ENCODE measurements at regions not wholly inside any gene's neighbourhood (a gene's known extent, or its start where the extent isn't known, plus 50 kb on each side); places are given as distances from the start of the nearest gene placed in this dataset.
A peak's percentile ranks its signal among the peaks of the same experiment; 100 is the strongest.

DNA sequence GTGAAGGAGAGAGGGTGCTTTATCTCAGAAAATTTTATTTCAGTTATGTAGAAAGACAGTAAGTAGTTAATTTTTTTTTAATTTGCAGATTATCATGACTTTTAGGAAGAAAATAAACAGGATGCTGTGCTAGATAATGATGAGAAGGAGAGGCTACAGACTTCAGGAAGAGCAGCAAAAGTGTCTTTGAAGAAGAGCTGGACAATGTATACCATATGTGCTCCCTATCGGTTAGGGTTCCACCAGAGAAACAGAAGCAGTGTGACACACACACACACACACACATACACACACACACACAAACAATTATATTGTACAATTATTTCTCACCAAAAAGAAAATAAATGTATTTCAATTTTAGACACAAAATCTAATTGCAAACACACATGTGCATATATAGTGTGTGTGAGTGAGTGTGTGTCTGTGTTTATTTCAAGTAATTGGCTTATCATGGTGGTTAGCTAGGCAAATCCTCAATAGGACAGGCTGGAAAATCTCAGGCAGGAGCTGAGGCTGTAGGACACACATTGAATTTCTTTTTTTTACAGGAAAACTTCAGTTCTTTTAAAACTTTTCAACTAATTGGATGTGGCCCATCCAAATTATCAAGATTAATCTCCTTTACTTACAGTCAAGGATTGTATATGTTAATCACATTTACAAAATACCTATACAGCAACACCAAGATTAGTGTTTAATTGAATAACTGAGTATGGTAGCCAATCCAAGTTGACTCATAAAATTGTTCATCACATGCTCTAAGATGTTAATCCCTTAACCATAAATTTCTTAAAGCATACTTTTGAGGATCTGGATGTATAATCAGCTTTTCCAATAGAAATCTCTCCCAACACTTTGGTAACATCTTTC, 235.8 kb upstream of the DCN start:
- no peak for DNase-seq

DNA sequence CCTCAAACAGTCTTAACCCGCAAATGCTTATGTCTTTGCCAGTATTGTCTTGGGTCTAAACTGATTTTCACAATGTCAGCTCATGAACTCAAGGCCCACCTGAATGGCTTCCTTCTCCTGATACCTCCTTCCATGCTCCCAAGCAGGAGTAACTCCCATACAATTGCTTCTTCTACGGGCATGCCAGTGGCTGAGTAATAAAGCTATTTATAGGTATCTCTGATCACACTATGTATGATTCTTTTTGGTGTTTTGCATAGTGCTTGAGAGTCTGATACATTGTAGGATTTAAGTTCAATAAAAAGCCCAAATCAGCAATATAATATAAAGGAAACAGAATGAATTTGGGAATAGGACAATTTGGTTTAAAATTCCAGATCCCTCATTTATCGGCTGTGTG, 235.0 kb upstream of the DCN start:
- no peak for DNase-seq

DNA sequence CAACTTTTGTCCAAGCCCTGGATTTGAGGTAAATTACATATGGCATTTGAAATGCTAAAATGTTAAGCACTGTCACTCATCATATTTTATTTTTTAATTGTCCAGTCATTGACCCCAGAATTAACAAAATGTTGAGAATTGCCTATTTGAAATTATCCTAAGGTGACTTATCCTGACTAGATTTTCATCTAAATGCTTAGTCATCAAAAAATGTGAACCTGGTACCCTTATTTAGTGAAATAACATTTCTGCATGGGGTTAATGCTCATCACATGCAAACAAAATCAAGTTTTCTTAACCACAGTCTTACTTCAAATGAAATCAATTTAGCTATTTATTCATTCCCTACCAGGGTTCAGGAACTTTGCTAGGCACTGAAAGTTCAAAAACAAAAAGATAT, 232.0 kb upstream of the DCN start:
- no peak for DNase-seq

DNA sequence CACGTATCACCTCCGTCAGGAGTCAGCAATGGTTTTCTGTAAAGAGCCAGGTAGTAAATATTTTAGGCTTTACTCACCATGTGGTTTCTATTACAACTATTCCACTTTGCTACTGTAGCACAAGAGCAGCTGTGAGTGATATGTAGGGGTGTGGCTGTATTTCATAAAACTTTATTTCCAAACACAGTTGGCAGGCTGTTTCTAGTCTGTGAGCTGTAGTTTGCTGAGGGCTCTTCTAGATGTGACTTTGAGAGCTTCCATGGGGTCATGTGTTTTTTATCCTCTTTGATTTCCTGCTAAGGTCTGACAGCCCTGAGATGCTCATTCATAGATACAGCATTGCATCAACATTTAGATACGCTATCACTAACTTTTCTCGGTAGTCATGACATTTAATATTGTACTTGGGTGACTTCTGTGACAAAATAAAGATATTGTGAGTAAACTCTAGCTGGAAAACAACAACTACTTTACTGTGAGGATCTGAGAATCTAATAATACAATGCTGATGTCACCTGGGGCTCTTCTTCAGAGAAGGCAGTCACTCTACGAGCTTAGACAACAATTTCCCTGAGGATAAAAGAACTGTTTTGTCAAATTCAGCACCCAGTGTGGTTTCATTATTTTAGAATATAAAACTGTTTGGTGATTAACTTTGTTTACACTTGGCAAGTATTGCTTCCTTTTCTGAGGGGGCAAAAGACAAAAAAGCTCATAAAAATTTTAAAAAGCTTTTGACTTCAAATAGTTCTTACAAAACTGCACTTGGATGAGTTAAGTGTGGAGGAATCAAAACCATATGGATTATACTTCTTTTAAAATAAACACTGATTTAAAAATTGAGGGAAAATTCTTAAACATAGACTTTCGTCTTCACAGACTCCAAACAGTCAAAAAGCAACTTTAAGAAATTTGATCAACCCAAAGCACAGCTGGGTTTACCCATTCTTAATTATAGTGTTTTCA, 231.2 kb upstream of the DCN start:
- DNase-seq, result peak; percentile 40

DNA sequence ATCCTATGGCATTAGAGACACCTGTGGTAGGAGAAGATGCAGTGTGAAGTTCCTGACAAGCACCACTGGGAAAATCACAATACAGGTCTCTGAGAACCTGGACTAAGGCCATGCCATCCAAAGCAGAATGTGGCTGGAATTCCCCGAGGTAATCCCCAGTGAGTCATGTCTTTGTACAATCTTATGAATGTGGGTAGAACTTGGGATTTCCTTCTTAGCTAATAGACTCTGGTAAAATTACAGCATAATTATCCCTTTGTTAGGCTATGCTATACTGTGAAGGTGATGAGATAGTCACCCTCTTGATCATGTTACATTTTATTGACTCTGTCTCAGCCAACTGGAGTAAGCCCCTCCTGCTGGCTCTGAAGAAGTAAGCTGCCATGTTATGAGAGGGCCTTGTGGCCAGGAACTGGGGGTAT, 224.3 kb upstream of the DCN start:
- no peak for DNase-seq

DNA sequence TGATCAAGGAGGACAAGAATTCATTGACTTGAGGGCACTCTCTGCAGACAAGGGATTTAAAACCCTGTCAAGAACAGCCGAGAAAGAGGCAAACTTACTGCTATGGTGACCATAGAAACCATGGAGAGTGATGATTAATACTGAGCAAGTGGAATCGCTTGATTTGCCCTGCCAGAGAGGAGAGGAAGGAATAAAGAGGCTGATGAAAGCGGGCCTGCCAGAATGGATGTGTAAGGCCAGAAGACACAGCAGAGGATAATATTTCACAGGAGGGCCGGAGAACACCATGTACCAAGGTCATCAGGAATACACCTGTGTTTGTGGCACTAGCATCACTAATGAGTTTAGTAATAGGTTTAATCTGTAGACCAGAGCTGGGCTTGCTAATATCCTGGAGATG, 221.8 kb upstream of the DCN start:
- DNase-seq, result no peak

DNA sequence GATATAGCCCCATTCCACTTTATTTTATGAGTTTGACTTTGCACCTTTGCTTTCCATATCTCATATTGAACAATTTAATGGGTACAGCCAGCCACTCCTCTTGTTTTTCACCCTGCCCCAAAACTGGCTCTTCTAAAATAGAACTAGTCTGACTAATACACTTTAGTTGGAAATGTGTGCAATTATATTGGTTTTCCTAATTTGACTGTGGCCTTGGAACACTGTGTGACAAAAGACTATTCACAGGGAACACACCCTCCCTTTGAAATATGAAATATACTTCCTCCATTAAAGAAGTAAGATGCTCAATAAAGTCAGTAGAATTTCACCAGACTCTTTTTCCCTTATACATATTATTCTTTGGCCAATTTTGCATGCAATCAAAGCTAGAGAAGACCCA, 218.6 kb upstream of the DCN start:
- DNase-seq, result no peak

DNA sequence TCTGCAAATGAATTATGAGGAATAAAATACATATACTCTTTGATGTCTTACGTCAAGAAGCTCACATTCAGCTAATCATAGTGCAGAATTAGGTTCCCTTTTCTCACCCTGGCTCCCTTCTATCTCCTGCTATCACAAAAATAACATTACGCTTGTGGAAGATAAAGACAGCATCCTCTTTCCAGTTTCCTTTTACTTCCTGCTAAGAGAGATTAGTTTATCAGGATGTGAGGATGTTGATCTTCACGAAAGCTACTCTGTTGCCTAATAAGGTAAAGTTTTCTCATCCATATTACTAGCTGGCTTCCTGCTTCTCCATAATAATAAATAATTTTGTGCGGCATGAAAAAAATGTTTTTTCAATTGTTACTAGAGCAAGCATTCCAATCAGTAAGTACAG, 217.7 kb upstream of the DCN start:
- no peak for DNase-seq

DNA sequence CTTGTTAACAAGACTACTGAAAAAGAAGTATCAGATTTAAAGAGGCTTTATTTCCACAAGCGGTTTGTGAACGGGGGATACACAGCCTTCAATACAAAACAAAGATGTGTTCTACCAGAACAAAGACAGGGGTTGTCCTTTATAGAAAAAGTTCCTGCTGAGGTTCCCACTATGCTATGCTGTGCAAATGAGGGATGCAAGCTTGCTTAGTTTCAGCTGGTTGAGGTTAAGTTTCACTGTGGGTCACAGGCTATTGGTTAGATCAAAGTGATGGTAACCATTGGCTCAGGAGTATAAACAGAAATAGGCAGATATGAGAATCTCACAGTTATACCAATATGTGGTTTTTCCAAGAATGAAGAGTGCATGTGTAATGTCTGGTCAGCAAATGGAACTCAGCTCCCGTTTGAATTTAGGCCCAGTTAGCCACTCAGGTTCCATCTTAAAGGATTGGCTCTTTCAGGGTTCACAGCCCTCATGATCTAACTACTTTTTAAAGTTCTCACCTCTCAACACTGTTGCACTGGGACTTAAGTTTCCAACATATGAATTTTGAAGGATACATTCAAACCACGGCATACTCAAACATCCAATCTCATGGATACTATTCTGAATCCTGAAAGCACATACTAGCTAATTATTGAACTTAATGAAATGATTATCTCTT, 215.4 kb upstream of the DCN start:
- DNase-seq, result no peak

DNA sequence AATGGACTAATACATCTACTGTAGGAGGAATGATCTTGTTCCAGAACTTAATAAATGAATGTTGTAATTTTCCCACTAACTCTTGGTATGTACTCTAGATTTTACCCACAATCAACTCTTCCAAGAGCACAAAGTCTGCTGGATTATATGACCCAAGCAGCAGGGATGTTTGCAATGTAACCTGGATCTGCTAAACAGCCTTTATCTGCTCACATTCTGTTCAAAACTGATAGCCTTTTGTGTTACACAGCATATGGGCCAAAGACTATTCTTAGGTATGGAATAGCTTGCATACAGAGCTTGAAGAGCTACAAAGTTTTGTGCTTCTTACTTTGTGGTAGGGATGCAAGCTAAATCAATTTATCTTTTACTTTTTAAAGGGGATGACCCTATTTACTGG, 213.7 kb upstream of the DCN start:
- no peak for DNase-seq

DNA sequence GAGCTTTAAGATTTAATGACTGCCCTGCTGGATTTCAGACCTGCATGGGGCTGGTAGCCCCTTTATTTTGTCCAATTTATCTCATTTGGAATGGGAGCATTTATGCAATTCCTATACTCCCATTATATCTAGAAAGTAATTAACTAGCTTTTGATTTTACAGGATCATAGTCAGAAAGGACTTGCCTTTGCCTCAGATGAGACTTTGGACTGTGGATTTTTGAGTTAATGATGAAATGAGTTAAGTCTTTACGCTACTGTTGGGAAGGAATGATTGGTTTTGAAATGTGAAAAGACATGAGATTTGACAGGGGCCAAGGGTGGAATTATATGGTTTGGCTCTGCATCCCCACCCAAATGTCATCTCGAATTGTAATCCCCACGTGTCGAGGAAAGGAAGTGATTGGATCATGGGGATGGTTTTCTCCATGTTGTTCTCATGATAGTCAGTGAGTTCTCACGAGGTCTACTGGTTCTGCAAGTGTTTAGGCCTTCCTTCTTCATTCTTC, 213.1 kb upstream of the DCN start:
- no peak for DNase-seq

DNA sequence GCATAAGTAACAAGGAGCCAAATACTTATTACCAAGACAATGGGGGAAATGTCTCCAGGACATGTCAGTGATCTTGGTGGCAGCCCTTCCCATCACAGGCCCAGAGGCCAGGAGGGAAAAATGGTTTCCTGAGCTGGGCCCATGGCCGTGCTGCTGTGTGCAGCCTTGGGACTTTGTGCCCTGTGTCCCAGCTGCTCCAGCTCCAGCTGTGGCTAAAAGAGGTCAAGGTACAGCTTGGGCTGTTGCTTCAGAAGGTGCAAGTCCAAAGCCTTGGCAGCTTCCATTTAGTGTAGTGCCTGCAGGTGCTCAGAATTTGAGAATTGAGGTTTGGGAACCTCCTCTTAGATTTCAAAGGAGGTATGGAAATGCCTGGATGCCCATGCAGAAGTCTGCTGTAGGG, 212.3 kb upstream of the DCN start:
- DNase-seq, result no peak

DNA sequence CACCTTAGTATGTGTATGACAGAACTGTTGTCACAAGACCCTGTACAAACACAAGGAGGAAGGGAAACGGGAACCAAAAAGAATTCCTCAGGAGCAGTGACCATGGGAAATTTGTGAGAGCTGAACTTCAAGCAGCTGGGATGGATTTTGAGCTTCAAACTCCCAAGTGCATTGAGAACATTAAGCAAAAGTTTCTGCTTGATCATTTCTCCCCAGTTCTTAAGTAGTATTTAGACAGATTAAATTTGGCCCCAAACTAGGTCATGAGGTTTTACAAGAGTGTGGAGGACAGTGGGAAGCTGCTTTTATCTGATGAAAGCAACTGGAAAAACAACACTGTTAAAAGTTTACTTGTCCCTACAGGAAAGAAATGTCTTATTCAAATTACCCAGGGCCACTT, 206.0 kb upstream of the DCN start:
- DNase-seq, result peak; percentile 66

DNA sequence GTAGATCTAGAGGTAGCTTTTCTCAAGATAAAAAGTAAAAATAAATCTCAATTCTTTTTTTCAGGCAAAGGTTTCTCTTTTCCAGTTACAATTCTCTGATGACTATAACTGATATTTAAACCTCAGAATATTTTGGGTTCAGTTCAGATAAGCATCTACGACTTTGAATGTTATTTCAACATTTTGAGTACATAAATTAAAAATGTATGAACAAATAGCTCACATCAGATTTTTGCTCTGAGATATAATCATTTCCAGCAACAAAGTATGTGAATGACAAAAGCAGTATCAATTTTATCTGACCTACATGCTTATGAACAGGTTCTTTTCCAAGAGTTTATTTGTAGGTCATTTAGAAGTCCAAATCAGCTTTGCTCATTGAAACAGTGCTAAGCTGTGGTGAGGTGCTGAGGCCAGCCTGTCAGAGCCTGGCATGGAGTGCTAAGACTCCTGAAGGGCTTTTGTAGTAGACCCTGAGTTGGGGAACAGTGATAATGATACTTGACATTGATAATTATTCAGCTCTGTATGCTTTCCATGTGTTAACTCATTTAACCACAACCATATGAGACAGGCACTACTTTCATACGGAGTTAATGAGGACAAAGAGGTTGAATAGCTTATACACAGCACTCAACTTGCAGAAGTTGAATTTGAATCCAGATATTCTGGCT, 205.0 kb upstream of the DCN start:
- DNase-seq, result peak; percentile 61

DNA sequence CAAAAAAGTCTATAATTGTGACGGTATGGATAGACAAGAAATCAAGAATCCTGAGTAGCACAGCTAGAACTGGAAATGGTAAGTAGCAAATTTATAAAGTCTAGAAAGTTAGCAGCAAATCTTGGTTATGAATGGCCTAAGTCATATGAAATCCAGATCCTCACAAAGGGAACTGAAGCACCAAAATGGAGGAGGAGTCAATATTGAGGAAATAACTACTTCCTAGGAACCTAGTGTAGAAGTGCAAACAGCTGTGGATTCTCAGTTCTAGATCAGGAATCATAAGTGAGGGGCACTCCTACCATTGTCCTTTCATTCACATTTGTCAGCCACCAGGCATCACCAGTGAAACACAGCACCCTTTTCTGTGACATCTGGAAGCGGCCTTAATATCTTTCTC, 202.2 kb upstream of the DCN start:
- no peak for DNase-seq

DNA sequence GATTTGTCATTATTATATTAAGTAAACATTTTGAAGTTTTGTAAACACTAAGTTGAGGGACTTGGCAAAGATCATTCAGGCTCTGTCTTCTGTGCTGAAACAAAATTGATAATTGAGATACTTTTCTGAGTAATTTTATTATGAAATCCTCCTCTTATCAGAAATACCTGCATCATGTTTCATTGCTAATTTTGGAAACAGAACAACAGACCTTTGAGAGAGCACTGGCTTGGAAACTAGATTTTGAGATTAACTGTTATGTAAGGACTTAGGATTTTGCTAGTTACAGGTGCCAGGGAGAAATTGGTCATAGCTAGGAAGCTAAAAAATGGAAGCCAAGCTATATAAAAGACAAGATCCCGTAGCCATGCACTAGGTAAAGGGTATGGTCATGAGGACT, 201.7 kb upstream of the DCN start:
- DNase-seq, result no peak

DNA sequence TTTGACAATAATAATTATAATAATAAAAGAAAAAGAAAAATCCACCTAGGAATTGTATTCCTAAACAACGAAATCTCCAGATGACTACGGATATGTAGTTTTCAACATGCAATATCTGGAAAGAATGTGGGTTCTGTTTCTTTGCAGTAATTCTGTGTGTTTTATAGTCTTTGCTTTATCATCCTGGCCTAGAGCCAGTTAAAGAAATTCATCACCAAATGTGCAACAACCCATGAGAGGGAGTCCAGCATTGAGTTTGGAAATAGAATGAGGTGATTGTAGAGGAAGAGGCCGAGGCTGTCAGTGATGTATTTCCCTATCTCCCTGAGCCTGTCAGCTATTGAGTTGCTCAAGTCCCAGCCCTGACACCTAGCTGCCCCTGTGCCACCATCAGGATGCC, 200.5 kb upstream of the DCN start:
- no peak for DNase-seq

DNA sequence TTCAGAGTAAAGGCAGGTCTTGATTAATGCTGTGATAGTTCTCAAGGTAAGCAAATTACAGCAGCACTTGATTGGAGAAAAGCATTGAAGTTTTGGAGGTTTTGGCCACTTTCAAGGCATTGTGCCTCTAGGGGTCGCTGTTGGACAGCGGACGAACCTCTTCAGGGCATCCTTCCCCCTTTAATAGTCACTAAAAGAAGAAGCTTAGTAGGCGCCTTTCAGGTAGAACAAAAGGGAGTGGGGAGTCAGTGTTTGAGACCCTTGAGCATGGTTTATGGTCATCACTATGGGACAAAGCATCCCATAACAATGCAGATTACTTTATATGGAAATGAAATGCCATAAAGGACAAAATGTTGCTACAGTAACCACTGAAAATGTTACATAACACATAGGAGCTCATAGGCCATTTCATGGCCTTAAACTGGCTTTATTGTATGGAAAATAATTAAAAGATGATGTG, 199.5 kb upstream of the DCN start:
- DNase-seq, result peak; percentile 97

DNA sequence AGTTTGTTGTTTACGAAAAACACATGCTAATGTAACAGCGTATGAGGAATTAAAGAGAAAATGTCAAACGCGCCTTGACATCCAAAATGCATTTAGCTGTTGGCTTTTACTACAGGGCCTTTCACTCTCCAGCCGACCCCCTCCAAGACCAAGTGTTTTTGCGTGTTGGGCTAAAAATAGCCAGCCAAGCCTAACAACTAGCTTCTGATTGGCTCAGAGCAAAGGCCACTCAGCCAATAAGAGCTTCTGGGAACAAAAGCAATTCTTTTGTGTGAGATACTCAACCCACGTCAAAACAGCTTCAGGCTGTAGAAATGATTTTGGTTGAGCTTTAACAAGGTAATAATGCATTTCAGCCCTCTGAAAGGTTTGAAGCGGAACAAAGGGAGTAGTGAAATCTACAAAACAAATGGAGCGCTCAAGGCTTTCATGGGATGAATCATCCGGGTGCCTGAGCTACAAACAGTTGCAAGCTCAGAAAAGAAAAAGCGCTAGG, 198.7 kb upstream of the DCN start:
- peak; percentile 97 for DNase-seq

DNA sequence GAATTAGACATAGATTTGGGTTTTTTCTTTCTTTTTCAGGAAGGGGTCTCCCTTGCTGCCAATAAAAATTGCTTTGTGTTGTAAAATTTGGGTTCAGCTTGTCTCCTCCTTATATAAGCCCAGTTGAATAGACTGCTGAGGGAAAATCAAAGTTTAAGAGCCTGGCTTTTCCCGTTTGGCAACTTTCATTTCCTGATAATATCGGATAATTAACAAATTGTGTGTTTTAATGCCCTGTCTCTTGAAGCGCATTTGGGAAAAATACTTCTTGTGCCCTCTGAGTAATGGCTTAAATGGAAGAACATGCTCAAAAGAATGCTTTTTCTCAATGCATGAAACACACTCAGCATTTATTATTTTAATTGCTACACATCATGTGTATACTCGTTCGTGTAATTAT, 198.0 kb upstream of the DCN start:
- peak; percentile 45 for DNase-seq

DNA sequence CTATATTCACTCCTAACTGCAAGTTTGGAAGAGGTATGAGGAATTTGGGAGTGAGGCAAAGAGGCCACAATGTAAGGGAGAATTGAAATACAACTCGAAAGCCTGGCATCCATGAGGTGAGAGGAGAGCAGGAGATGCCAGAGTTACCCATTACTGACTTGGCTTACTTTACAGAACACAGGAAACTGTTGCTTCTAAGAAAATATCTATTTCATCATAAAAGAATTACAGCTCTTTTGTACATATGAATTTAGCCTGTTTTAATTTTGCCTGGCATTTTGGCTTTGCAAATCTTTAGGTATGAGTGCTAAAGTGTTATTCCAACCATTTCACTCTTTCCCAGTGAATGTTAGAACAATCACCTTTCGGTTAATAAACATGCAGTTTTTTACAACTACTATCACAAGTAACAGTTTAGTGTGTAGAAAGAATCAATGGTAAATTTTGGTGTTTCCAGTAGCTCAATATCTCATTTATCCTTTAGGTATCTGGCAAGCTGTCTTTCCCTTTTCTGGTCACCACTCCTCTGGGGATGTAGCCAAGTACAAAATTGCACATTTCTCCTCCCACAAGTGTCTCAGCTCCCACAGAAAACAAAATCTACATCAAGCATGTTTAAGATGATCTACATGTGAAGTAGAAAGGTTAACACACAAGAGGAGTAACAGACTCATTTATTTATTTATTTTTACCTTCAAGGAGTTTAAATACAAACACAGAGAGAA, 196.6 kb upstream of the DCN start:
- DNase-seq, result no peak

DNA sequence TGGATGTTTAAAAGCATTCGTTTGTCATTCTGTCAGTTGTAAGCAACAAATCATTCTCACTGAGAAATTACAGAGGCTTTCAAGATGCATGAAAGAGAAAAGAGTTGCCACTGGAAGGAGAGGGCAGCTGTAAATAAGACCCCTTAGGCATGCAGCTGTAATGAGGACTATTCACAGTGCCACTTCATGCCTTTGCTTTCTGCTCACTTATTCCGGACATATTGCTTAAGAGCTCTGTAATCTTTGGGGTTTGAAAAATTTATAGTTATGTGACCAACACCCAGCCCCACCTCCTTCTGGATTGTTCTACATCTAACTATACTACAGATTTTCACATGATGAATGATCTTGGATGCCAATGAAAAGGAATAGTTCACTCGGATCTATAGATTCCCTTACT, 194.8 kb upstream of the DCN start:
- no peak for DNase-seq
